K562 (cell line): ENCODE measurements at regions not wholly inside any gene's neighbourhood (a gene's known extent, or its start where the extent isn't known, plus 50 kb on each side); places are given as distances from the start of the nearest gene placed in this dataset.

Source experiments
- ATAC-seq: fragments of 200-7000 bp; cut with Tn5 transposase; 3 replicates; pipeline ENCODE4 v1.9.1; 2020; ENCODE audit warnings: moderate library complexity
- BruUV-seq: library from RNA; stranded (reverse); fragments of 400-500 nt; replicated peaks from 2 replicates; lab custom pipeline; 2021; lab: Mats Ljungman, UMichigan
- CTCF ChIA-PET: fragments of 300-600 bp; formaldehyde crosslinking; extraction: SDS; loops from one replicate; lab custom pipeline; 2021; ENCODE audit warnings: low intra/inter-chr PET ratio; lab: Yijun Ruan, JAX
- POLR2A ChIA-PET: fragments of 300-600, 350-650 bp; sonication (Branson Sonifier 250); formaldehyde crosslinking; extraction: SDS; loops from one replicate; lab custom pipeline; 2021; ENCODE audit warnings: antibody characterized with exemption, inconsistent platforms; lab: Yijun Ruan, JAX
- DNase-seq, 4 experiments: peaks; one replicate each; pipeline versions ENCODE4 v3.0.0 to v3.0.0-alpha.2; 2011 to 2018; ENCODE audit warnings: low spot score in 3 of 4, mixed read lengths in 3 of 4; ENCODE audit errors: extremely low read depth in 1 of 4
- FAIRE-seq: peaks from 2 replicates; lab custom pipeline; 2011; peaks lifted over from hg19 to GRCh38; lab: Jason Lieb, UNC
- H2AFZ ChIP-seq: 2 replicates; pipeline ENCODE4 v1.6.0; 2011; ENCODE audit warnings: low read depth, low read length, control low read depth, inconsistent platforms
- H3K27ac ChIP-seq: fragments of 200-600 bp; 3 replicates; pipeline ENCODE4 v1.8.0; 2011; ENCODE audit warnings: low read depth, mild to moderate bottlenecking, control low read depth, inconsistent platforms, low read length, moderate library complexity, mixed read lengths; ENCODE audit errors: extremely low read depth
- H3K27me3 ChIP-seq, 2 experiments: fragments of 300-600 bp in 1 of 2; 2 replicates in 1 of 2; 3 replicates in 1 of 2; pipeline versions ENCODE4 v1.6.0 to v1.8.0; 2011; ENCODE audit warnings: inconsistent platforms in 2 of 2, low read length in 2 of 2, mild to moderate bottlenecking in 1 of 2, mixed read lengths in 1 of 2, moderate library complexity in 1 of 2; ENCODE audit not compliant: control insufficient read depth in 2 of 2, insufficient read depth in 2 of 2
- H3K36me3 ChIP-seq: fragments of 300-600 bp; 3 replicates; pipeline ENCODE4 v1.8.0; 2011; ENCODE audit warnings: mild to moderate bottlenecking, low read length, inconsistent platforms; ENCODE audit not compliant: control insufficient read depth, insufficient read depth
- H3K4me1 ChIP-seq, 2 experiments: fragments of 200-600 bp in 1 of 2; replicated peaks in 1 of 2; 2 replicates in 1 of 2; 3 replicates in 1 of 2; pipeline versions ENCODE4 v1.5.1 to v1.8.0; 2011; ENCODE audit warnings: inconsistent platforms in 2 of 2, low read length in 2 of 2, mild to moderate bottlenecking in 1 of 2, mixed read lengths in 1 of 2, moderate library complexity in 1 of 2; ENCODE audit not compliant: control insufficient read depth in 2 of 2, insufficient read depth in 2 of 2
- H3K4me2 ChIP-seq: 2 replicates; pipeline ENCODE4 v1.6.1; 2011; ENCODE audit warnings: low read length, control low read depth, inconsistent platforms, mixed read lengths; ENCODE audit not compliant: insufficient read depth
- H3K4me3 ChIP-seq: fragments of 200-600 bp; sonication (generic), shearing (Covaris generic); 2 replicates; pipeline ENCODE4 v1.5.1; 2016; ENCODE audit warnings: control low read depth, inconsistent platforms
- H3K79me2 ChIP-seq: fragments of 200-600 bp; 3 replicates; pipeline ENCODE4 v1.8.0; 2011; ENCODE audit warnings: low read length, inconsistent platforms; ENCODE audit not compliant: control insufficient read depth, insufficient read depth
- H3K9ac ChIP-seq, 2 experiments: 2 replicates each; pipeline versions ENCODE4 v1.6.0 to v1.6.1; 2011; ENCODE audit warnings: low read depth in 2 of 2, low read length in 2 of 2, control low read depth in 1 of 2, inconsistent platforms in 1 of 2, mild to moderate bottlenecking in 1 of 2, mixed read lengths in 1 of 2; ENCODE audit not compliant: insufficient read depth in 1 of 2
- H3K9me1 ChIP-seq: one replicate; pipeline ENCODE4 v1.6.0; 2011; ENCODE audit warnings: inconsistent platforms, mild to moderate bottlenecking, low read length, moderate library complexity; ENCODE audit not compliant: control insufficient read depth, insufficient read depth
- H3K9me3 ChIP-seq: replicated peaks from 2 replicates; pipeline ENCODE4 v1.5.1; 2011; ENCODE audit warnings: low read depth, low read length, inconsistent platforms; ENCODE audit not compliant: control insufficient read depth, insufficient read depth
- H4K20me1 ChIP-seq: replicated peaks from 2 replicates; pipeline ENCODE4 v1.6.1; 2011; ENCODE audit warnings: low read length, inconsistent platforms, mixed read lengths; ENCODE audit not compliant: control insufficient read depth, insufficient read depth
- BACH1 ChIP-seq: fragments of 200-800 bp; sonication (Bioruptor generic); IDR thresholded peaks from 2 replicates; pipeline ENCODE4 v1.6.1; 2016; ENCODE audit warnings: missing genetic modification characterization, missing compliant biosample characterization
- L3MBTL2 ChIP-seq: fragments of 450-650 bp; IDR thresholded peaks from 2 replicates; pipeline ENCODE4 v1.6.1; 2016; ENCODE audit warnings: mild to moderate bottlenecking, moderate library complexity
- NFIC ChIP-seq: fragments of 450-650 bp; IDR thresholded peaks from 2 replicates; pipeline ENCODE4 v1.6.1; 2017; ENCODE audit warnings: mild to moderate bottlenecking, inconsistent platforms
- ZSCAN32 ChIP-seq: fragments of 450-650 bp; formaldehyde crosslinking; IDR thresholded peaks from 2 replicates; pipeline ENCODE4 v1.4.0; 2020; ENCODE audit warnings: mild to moderate bottlenecking, moderate library complexity
- WGBS: fragments of 100-300 bp; shearing (Covaris generic); methylation state at CpG from one replicate; pipeline ENCODE4 v1.1.6; 2016; ENCODE audit warnings: low coverage, mixed read lengths; ENCODE audit not compliant: insufficient coverage; ENCODE audit errors: missing lambda C conversion rate; 5-methylcytosine and 5-hydroxymethylcytosine counted together
- in situ Hi-C: fragments of 300-500 bp; cut with MboI; formaldehyde crosslinking; loops from 4 replicates; pipeline ENCODE4 v1.15.0; 2018; ENCODE audit warnings: inconsistent platforms, mixed read lengths
- intact Hi-C: fragments of 100-400 bp; cut with micrococcal nuclease; formaldehyde crosslinking; loops from 2 replicates; pipeline ENCODE4 v1.14.2; 2022

GRCh38 chr3:42019144-42019952 is 57.4 kb upstream of the ULK4 start:
- peaks cover 23% of the 10 kb centered on the region; the same call in 1 of the 2 replicates for H4K20me1 ChIP-seq
- no peaks in the 10 kb centered on the region for H3K27me3 ChIP-seq
- H3K79me2 ChIP-seq, result peaks cover 85% of the 10 kb centered on the region
- H3K9ac ChIP-seq, result no peak overlapping the region
- DNase-seq (no peak), FAIRE-seq (no peak), ATAC-seq (no peak)
- 48% methylated on average over 6 of the region's 6 CpGs for WGBS
- no peaks in the 10 kb centered on the region for H3K9me1 ChIP-seq
- no peak overlapping the region for H3K4me3 ChIP-seq
- CTCF ChIA-PET, result no interaction called here
- in situ Hi-C loops (no loop called here), intact Hi-C loops (no loop called here)
- peaks cover 20 to 24% of the 10 kb centered on the region in 2 experiments for H3K4me1 ChIP-seq
- no peaks in the 10 kb centered on the region for H3K9me3 ChIP-seq
- H3K4me2 ChIP-seq, result no peak overlapping the region
- BruUV-seq, result no TSS peak
- no peak overlapping the region for H2AFZ ChIP-seq
- H3K27ac ChIP-seq, result no peak overlapping the region
- TF ChIP-seq ZSCAN32 (CRISPR knock-in tag), result no peak
- TF ChIP-seq L3MBTL2, result no peak
- no peak for TF ChIP-seq BACH1 (tag)
- peak; percentile 52 for TF ChIP-seq NFIC
- POLR2A ChIA-PET, result interaction anchor here (0.6 to 1.2 kb wide), 4 partner anchors 9 to 1101 kb away, joined by 3 to 5 read pairs (median 3); no protein-coding TSS in a partner anchor
- no peaks in the 10 kb centered on the region; the same call in 2 of the 3 replicates for H3K36me3 ChIP-seq
